ENCODE measurements at regions not wholly inside any gene's neighbourhood (a gene's known extent, or its start where the extent isn't known, plus 50 kb on each side); places are given as distances from the start of the nearest gene placed in this dataset.
"Not testable (repeated sequence)": the region's sequence is repeated elsewhere in the genome, so short reads cannot be mapped to it uniquely, and the experiment has no call there.

DNA sequence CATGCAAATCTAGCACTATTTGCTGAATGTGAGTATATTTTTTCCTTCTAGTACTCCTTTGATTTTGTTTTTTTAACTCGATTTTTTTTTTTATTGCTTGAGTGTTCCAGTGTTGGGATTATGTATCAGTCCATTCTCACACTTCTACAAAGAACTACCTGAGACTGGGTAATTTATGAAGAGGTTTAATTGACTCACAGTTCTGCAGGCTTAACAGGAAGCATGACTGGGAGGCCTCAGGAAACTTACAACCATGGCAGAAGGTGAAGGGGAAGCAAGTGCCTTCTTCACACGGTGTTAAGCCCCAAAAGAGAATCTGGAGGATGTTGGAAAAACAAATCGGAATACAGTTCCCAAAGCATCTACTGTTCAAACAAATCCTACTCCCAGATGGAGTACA, 69.1 kb downstream of the ZNF518B start:
- CTCF ChIA-PET; H3K4me3 Mint-ChIP-seq; H3K27me3 Mint-ChIP-seq; ATAC-seq (replicated peaks in 1 of 4); H3K27ac Mint-ChIP-seq; POLR2A ChIA-PET; H3K27ac ChIP-seq (ENCODE audit: low read length); H3K36me3 ChIP-seq (ENCODE audit: control insufficient read depth in 2 of 2, extremely low read depth in 1 of 2, insufficient read depth in 1 of 2, low read length in 1 of 2); H3K9me3 ChIP-seq; DNase-seq; H3K4me1 ChIP-seq (ENCODE audit: control insufficient read depth in 1 of 2, extremely low read depth in 1 of 2, insufficient read depth in 2 of 2, low read length in 2 of 2); H3K4me3 ChIP-seq (ENCODE audit: control insufficient read depth in 1 of 2, extremely low read depth in 1 of 2, low read length in 1 of 2); H3K36me3 Mint-ChIP-seq; H3K4me1 Mint-ChIP-seq; H3K27me3 ChIP-seq (replicated peaks in 1 of 2; ENCODE audit: control insufficient read depth in 2 of 2, extremely low read depth in 1 of 2, insufficient read depth in 2 of 2, low read length in 1 of 2): not testable (repeated sequence)
- H3K9me3 Mint-ChIP-seq: peaks cover 3 to 11% (median 4%) of the 10 kb centered on the region in 3 donors
- no CpG with 5 or more reads among the region's 3 CpGs for WGBS (ENCODE audit: insufficient coverage)

DNA sequence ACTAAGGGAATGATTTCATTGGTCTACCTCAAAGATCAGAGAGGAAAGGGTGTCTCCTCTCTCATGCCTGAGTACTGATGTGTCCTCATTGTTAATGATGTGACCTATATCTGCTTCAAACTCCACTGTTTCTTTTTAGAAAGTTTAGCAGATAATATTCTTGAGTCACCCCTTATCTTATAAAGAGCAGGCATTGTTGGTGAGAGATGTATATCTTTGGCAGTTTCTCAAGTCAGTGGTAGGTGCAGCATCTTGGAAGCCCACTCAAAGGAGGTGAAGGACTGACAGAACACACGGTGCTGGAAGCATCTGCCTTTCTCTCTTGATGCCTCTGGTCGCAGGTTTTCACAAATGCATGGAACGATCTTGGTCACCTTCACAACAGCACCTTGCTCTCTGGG, 71.2 kb downstream of the ZNF518B start:
- Mint-ChIP-seq H3K4me3 (no peak overlapping the region), H3K9me3 (peaks cover 0 to 8% (median 4%) of the 10 kb centered on the region in 3 donors), H3K4me1 (no peaks in the 10 kb centered on the region), H3K27ac (no peak overlapping the region), H3K27me3 (peaks cover 0 to 3% of the 10 kb centered on the region in 2 donors), H3K36me3 (peaks cover 2% of the 10 kb centered on the region)
- ATAC-seq (replicated peaks in 1 of 4) (no peak), DNase-seq (no peak)
- 61% methylated on average over 2 of the region's 3 CpGs for WGBS (ENCODE audit: insufficient coverage)
- ChIA-PET CTCF (no interaction called here), POLR2A (no interaction called here)
- Histone ChIP-seq H3K27me3 (replicated peaks in 1 of 2; ENCODE audit: control insufficient read depth in 2 of 2, extremely low read depth in 1 of 2, insufficient read depth in 2 of 2, low read length in 1 of 2) (no peaks in the 10 kb centered on the region), H3K4me1 (ENCODE audit: control insufficient read depth in 1 of 2, extremely low read depth in 1 of 2, insufficient read depth in 2 of 2, low read length in 2 of 2) (no peaks in the 10 kb centered on the region), H3K4me3 (ENCODE audit: control insufficient read depth in 1 of 2, extremely low read depth in 1 of 2, low read length in 1 of 2) (no peak overlapping the region), H3K9me3 (no peaks in the 10 kb centered on the region), H3K36me3 (ENCODE audit: control insufficient read depth in 2 of 2, extremely low read depth in 1 of 2, insufficient read depth in 1 of 2, low read length in 1 of 2) (no peaks in the 10 kb centered on the region), H3K27ac (ENCODE audit: low read length) (no peak overlapping the region)

DNA sequence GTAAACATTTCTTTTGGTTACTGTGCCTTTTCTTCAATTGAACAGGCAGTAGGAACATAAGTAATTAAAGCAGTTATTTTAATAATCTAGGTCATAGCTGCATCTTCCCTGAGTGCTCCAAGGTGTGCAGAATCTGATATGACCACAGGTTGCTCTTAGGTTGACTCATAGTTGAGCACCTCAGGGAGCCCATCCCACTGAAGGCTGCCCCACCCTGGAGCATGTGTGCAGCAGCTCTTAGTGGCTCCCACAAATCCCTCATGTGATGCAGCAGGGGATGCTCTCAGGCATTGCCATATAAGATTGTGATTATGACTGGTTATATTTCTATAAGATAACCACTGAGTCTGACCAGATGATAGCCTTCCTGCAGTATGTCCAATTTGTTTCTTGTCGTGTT, 72.3 kb downstream of the ZNF518B start:
- no peaks in the 10 kb centered on the region for H3K4me1 ChIP-seq (ENCODE audit: control insufficient read depth in 1 of 2, extremely low read depth in 1 of 2, insufficient read depth in 2 of 2, low read length in 2 of 2)
- no peak overlapping the region for H3K4me3 ChIP-seq (ENCODE audit: control insufficient read depth in 1 of 2, extremely low read depth in 1 of 2, low read length in 1 of 2)
- no peak for DNase-seq
- no peak overlapping the region for H3K27ac ChIP-seq (ENCODE audit: low read length)
- ATAC-seq (replicated peaks in 1 of 4): no peak
- CTCF ChIA-PET: no interaction called here
- H3K9me3 ChIP-seq: no peaks in the 10 kb centered on the region
- peaks cover 0 to 3% of the 10 kb centered on the region in 2 donors for H3K27me3 Mint-ChIP-seq
- no peak overlapping the region for H3K27ac Mint-ChIP-seq
- no CpG with 5 or more reads among the region's 1 CpG for WGBS (ENCODE audit: insufficient coverage)
- no peaks in the 10 kb centered on the region for H3K4me1 Mint-ChIP-seq
- no peaks in the 10 kb centered on the region for H3K36me3 ChIP-seq (ENCODE audit: control insufficient read depth in 2 of 2, extremely low read depth in 1 of 2, insufficient read depth in 1 of 2, low read length in 1 of 2)
- POLR2A ChIA-PET: no interaction called here
- peaks cover 0 to 4% (median under 1%) of the 10 kb centered on the region in 3 donors for H3K9me3 Mint-ChIP-seq
- no peak overlapping the region for H3K4me3 Mint-ChIP-seq
- no peaks in the 10 kb centered on the region for H3K27me3 ChIP-seq (replicated peaks in 1 of 2; ENCODE audit: control insufficient read depth in 2 of 2, extremely low read depth in 1 of 2, insufficient read depth in 2 of 2, low read length in 1 of 2)
- peaks cover 2% of the 10 kb centered on the region for H3K36me3 Mint-ChIP-seq

- WGBS (ENCODE audit: insufficient coverage): no CpG with 5 or more reads among the region's 3 CpGs
- peaks cover 0 to 9% of the 10 kb centered on the region in 2 donors for H3K27me3 Mint-ChIP-seq
- no peak overlapping the region for H3K27ac Mint-ChIP-seq
Measured at GRCh38 chr4:10383417-10383816, 73.8 kb downstream of the ZNF518B start.

GRCh38 chr4:10382171-10382570, 75.1 kb downstream of the ZNF518B start:
- WGBS (ENCODE audit: insufficient coverage): 83% methylated on average over 1 of the region's 1 CpG
- H3K4me3 ChIP-seq (ENCODE audit: control insufficient read depth in 1 of 2, extremely low read depth in 1 of 2, low read length in 1 of 2); ATAC-seq (replicated peaks in 1 of 4); H3K36me3 Mint-ChIP-seq; H3K4me1 ChIP-seq (ENCODE audit: control insufficient read depth in 1 of 2, extremely low read depth in 1 of 2, insufficient read depth in 2 of 2, low read length in 2 of 2); H3K27ac Mint-ChIP-seq; H3K27me3 ChIP-seq (replicated peaks in 1 of 2; ENCODE audit: control insufficient read depth in 2 of 2, extremely low read depth in 1 of 2, insufficient read depth in 2 of 2, low read length in 1 of 2); H3K9me3 Mint-ChIP-seq; H3K27me3 Mint-ChIP-seq; CTCF ChIA-PET; H3K36me3 ChIP-seq (ENCODE audit: control insufficient read depth in 2 of 2, extremely low read depth in 1 of 2, insufficient read depth in 1 of 2, low read length in 1 of 2); H3K27ac ChIP-seq (ENCODE audit: low read length); H3K4me3 Mint-ChIP-seq; H3K9me3 ChIP-seq; POLR2A ChIA-PET; H3K4me1 Mint-ChIP-seq; DNase-seq: not testable (repeated sequence)

More at GRCh38 chr4:10383417-10383816, 73.8 kb downstream of the ZNF518B start:
- H3K9me3 Mint-ChIP-seq: peaks cover 0 to 4% (median 0%) of the 10 kb centered on the region in 3 donors
- Histone ChIP-seq H3K9me3 (no peaks in the 10 kb centered on the region), H3K4me1 (ENCODE audit: control insufficient read depth in 1 of 2, extremely low read depth in 1 of 2, insufficient read depth in 2 of 2, low read length in 2 of 2) (no peaks in the 10 kb centered on the region), H3K36me3 (ENCODE audit: control insufficient read depth in 2 of 2, extremely low read depth in 1 of 2, insufficient read depth in 1 of 2, low read length in 1 of 2) (no peaks in the 10 kb centered on the region), H3K27ac (ENCODE audit: low read length) (no peak overlapping the region), H3K27me3 (replicated peaks in 1 of 2; ENCODE audit: control insufficient read depth in 2 of 2, extremely low read depth in 1 of 2, insufficient read depth in 2 of 2, low read length in 1 of 2) (no peaks in the 10 kb centered on the region), H3K4me3 (ENCODE audit: control insufficient read depth in 1 of 2, extremely low read depth in 1 of 2, low read length in 1 of 2) (no peak overlapping the region)
- CTCF ChIA-PET: no interaction called here
- DNase-seq (no peak), ATAC-seq (replicated peaks in 1 of 4) (no peak)
- peaks cover 2% of the 10 kb centered on the region for H3K36me3 Mint-ChIP-seq
- POLR2A ChIA-PET: no interaction called here
- H3K4me1 Mint-ChIP-seq: no peaks in the 10 kb centered on the region
- no peak overlapping the region for H3K4me3 Mint-ChIP-seq

DNA sequence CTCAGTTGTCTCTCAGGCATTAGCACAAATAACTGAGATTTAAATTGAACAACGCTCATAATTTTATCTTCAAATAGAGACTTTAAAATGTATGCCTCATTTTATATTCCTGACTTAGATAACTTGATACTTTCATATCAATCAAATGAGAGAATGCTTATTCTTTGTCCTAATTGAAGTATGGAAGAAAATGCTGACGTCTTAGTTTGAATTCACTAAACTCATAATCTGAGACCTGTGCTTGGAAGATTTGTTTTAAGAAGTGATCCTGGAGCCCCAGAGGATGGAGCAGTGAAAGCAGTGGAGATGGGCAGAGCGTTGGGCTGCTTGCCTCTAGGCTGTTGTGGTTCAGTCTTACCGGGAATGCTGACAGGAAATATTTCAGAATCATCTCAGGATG, 76.1 kb downstream of the ZNF518B start:
- H3K27me3 ChIP-seq (replicated peaks in 1 of 2; ENCODE audit: control insufficient read depth in 2 of 2, extremely low read depth in 1 of 2, insufficient read depth in 2 of 2, low read length in 1 of 2): no peaks in the 10 kb centered on the region
- H3K9me3 ChIP-seq: no peaks in the 10 kb centered on the region
- H3K36me3 ChIP-seq (ENCODE audit: control insufficient read depth in 2 of 2, extremely low read depth in 1 of 2, insufficient read depth in 1 of 2, low read length in 1 of 2): no peaks in the 10 kb centered on the region
- ChIA-PET POLR2A (no interaction called here), CTCF (no interaction called here)
- no peak overlapping the region for H3K4me3 Mint-ChIP-seq
- H3K27me3 Mint-ChIP-seq: peaks cover 0 to 9% of the 10 kb centered on the region in 2 donors
- ATAC-seq (replicated peaks in 1 of 4) (no peak), DNase-seq (no peak)
- no peak overlapping the region for H3K27ac ChIP-seq (ENCODE audit: low read length)
- no peaks in the 10 kb centered on the region for H3K36me3 Mint-ChIP-seq
- H3K9me3 Mint-ChIP-seq: no peaks in the 10 kb centered on the region
- H3K27ac Mint-ChIP-seq: no peak overlapping the region
- no peaks in the 10 kb centered on the region for H3K4me1 ChIP-seq (ENCODE audit: control insufficient read depth in 1 of 2, extremely low read depth in 1 of 2, insufficient read depth in 2 of 2, low read length in 2 of 2)
- no peak overlapping the region for H3K4me3 ChIP-seq (ENCODE audit: control insufficient read depth in 1 of 2, extremely low read depth in 1 of 2, low read length in 1 of 2)
- H3K4me1 Mint-ChIP-seq: no peaks in the 10 kb centered on the region
- 76% methylated on average over 3 of the region's 4 CpGs for WGBS (ENCODE audit: insufficient coverage)

- Mint-ChIP-seq H3K27ac (no peak overlapping the region), H3K9me3 (no peaks in the 10 kb centered on the region), H3K4me3 (no peak overlapping the region), H3K4me1 (no peaks in the 10 kb centered on the region), H3K36me3 (no peaks in the 10 kb centered on the region), H3K27me3 (peaks cover 0 to 9% of the 10 kb centered on the region in 2 donors)
- no peak overlapping the region for H3K4me3 ChIP-seq (ENCODE audit: control insufficient read depth in 1 of 2, extremely low read depth in 1 of 2, low read length in 1 of 2)
- ChIA-PET CTCF (interaction anchor here in 1 of 2 donors (0.5 kb wide), 1 partner anchor 572 kb away, joined by 3 read pairs; no protein-coding TSS in a partner anchor), POLR2A (no interaction called here)
- WGBS (ENCODE audit: insufficient coverage): no CpG with 5 or more reads among the region's 1 CpG
- no peaks in the 10 kb centered on the region for H3K36me3 ChIP-seq (ENCODE audit: control insufficient read depth in 2 of 2, extremely low read depth in 1 of 2, insufficient read depth in 1 of 2, low read length in 1 of 2)
- H3K4me1 ChIP-seq (ENCODE audit: control insufficient read depth in 1 of 2, extremely low read depth in 1 of 2, insufficient read depth in 2 of 2, low read length in 2 of 2): no peaks in the 10 kb centered on the region
- H3K27me3 ChIP-seq (replicated peaks in 1 of 2; ENCODE audit: control insufficient read depth in 2 of 2, extremely low read depth in 1 of 2, insufficient read depth in 2 of 2, low read length in 1 of 2): no peaks in the 10 kb centered on the region
- no peaks in the 10 kb centered on the region for H3K9me3 ChIP-seq
- H3K27ac ChIP-seq (ENCODE audit: low read length): no peak overlapping the region
- DNase-seq (no peak), ATAC-seq (replicated peaks in 1 of 4) (no peak)
Measured at GRCh38 chr4:10380735-10381134, 76.5 kb downstream of the ZNF518B start.
